Smooth muscle cell (in vitro differentiated cells): ENCODE measurements at regions not wholly inside any gene's neighbourhood (a gene's known extent, or its start where the extent isn't known, plus 50 kb on each side); places are given as distances from the start of the nearest gene placed in this dataset.

Experiments
- DNase-seq: peaks from one replicate; lab custom pipeline; 2025; ENCODE audit not compliant: unreplicated experiment; lab: John Stamatoyannopoulos, UW
- H2AFZ ChIP-seq: fragments of 200-600 bp; sonication (generic); 2 replicates; pipeline ENCODE4 v1.6.0; 2016; ENCODE audit warnings: antibody characterized with exemption, low read depth, mild to moderate bottlenecking
- H3F3A ChIP-seq: fragments of 200-600 bp; sonication (generic); 2 replicates; pipeline ENCODE4 v1.6.0; 2017; ENCODE audit warnings: antibody characterized with exemption, low read depth
- H3K27ac ChIP-seq: fragments of 200-600 bp; sonication (generic); 2 replicates; pipeline ENCODE4 v1.5.1; 2016; ENCODE audit warnings: low read depth, mild to moderate bottlenecking
- H3K27me3 ChIP-seq: fragments of 200-600 bp; sonication (generic); 2 replicates; pipeline ENCODE4 v1.6.1; 2016; ENCODE audit warnings: low read depth, mild to moderate bottlenecking
- H3K36me3 ChIP-seq: fragments of 200-600 bp; sonication (generic); 2 replicates; pipeline ENCODE4 v1.5.1; 2016; ENCODE audit warnings: low read depth
- H3K4me1 ChIP-seq: fragments of 200-600 bp; sonication (generic); 2 replicates; pipeline ENCODE4 v1.5.1; 2016; ENCODE audit warnings: low read depth
- H3K4me2 ChIP-seq: fragments of 200-600 bp; sonication (generic); 2 replicates; pipeline ENCODE4 v1.6.0; 2016; ENCODE audit warnings: mild to moderate bottlenecking
- H3K4me3 ChIP-seq: fragments of 200-600 bp; sonication (generic); 2 replicates; pipeline ENCODE4 v1.5.1; 2016; ENCODE audit warnings: mild to moderate bottlenecking
- H3K79me2 ChIP-seq: fragments of 200-600 bp; sonication (generic); 2 replicates; pipeline ENCODE4 v1.6.0; 2016; ENCODE audit warnings: low read depth, mild to moderate bottlenecking
- H3K9ac ChIP-seq: fragments of 200-600 bp; sonication (generic); 2 replicates; pipeline ENCODE4 v1.6.0; 2016; ENCODE audit warnings: low read depth
- H3K9me3 ChIP-seq: fragments of 200-600 bp; sonication (generic); replicated peaks from 2 replicates; pipeline ENCODE4 v1.5.1; 2016; ENCODE audit warnings: low read depth
- H4K20me1 ChIP-seq: fragments of 200-600 bp; sonication (generic); 2 replicates; pipeline ENCODE4 v1.6.0; 2016; ENCODE audit warnings: low read depth
- CTCF ChIP-seq: fragments of 200-600 bp; sonication (generic); IDR thresholded peaks from 2 replicates; pipeline ENCODE4 v1.5.1; 2017; ENCODE audit warnings: borderline replicate concordance, mild to moderate bottlenecking, antibody characterized with exemption; ENCODE audit not compliant: insufficient read depth, poor library complexity, severe bottlenecking
- WGBS: methylation state at CpG from one replicate; pipeline ENCODE4 v1.1.7; 2016; ENCODE audit warnings: low lambda C conversion rate; 5-methylcytosine and 5-hydroxymethylcytosine counted together

DNA sequence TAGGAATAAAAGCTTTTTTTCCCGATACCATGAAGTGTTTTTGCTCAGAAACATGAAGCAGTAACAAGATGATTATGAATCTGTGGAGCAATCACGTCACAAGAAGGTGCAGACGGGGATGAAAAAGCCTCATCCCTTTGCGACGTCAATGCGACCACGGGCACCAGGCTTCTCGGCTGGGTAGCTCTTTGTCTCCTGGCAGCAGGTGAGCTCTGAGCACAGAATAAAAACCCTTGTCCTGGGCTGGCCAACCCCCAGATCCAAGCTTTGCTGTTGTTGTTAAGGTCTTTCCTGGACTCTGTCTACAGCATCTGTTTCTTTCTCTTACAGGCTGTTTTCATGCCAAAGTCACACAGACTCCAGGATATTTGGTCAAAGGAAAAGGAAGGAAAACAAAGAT, 113.8 kb downstream of the ANKRD18B start:
- Histone ChIP-seq H2AFZ (no peak overlapping the region), H3K9ac (no peak overlapping the region), H3K4me3 (no peak overlapping the region), H3K4me1 (no peaks in the 10 kb centered on the region), H3K27me3 (peaks cover 44% of the 10 kb centered on the region), H4K20me1 (no peaks in the 10 kb centered on the region), H3K79me2 (no peaks in the 10 kb centered on the region), H3K4me2 (no peak overlapping the region), H3K27ac (no peak overlapping the region), H3F3A (no peaks in the 10 kb centered on the region), H3K36me3 (no peaks in the 10 kb centered on the region), H3K9me3 (no peaks in the 10 kb centered on the region)
- WGBS: 67% methylated on average over 8 of the region's 8 CpGs
- no peak for DNase-seq
- no peak for TF ChIP-seq CTCF

DNA sequence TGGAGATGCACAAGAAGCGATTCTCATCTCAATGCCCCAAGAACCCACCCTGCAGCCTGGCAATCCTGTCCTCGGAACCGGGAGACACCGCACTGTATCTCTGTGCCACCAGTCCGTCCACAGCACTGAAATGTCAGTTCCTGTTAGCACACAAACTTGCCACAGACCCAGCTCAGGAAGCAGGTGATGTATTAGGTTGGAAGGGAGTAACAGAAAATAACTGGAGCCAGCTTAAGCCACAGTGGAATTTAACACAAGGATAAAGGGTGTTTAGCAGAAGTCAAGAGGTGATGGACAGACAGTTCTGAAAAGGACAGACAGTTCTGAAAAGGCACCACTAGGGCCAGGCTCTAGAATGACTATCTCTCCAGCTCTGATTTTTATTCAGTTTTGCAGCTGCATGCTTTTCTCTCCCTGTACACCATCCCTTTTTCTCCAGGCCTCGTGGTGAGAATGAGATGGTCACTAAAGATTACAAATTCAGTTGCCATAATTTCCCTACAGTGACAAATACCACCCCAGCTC, 114.4 kb downstream of the ANKRD18B start:
- Histone ChIP-seq H3K4me3 (no peak overlapping the region), H3K9me3 (no peaks in the 10 kb centered on the region), H4K20me1 (no peaks in the 10 kb centered on the region), H3F3A (no peaks in the 10 kb centered on the region), H3K79me2 (no peaks in the 10 kb centered on the region), H3K36me3 (no peaks in the 10 kb centered on the region), H2AFZ (no peak overlapping the region), H3K4me2 (no peak overlapping the region), H3K9ac (no peak overlapping the region), H3K27ac (no peak overlapping the region), H3K27me3 (peaks cover 44% of the 10 kb centered on the region), H3K4me1 (no peaks in the 10 kb centered on the region)
- no peak for TF ChIP-seq CTCF
- DNase-seq: no peak
- 83% methylated on average over 6 of the region's 6 CpGs for WGBS

DNA sequence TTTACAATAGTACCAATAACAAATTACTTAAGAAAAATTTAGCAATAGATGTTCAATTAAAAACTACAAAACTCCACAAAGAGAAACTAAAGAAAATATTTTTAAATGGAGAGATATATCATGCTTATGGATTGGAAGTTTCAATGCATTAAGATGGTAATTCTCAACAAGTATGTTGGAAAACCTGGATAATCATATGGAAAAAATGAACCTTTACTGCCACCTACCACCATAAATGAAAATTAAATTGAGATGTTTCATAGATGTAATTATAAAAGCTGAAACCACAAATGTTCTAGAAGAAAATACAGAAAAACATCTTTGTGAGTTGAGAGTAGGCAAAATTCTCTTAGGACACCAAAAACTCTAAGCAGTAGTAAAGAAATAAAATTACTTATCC, 121.7 kb downstream of the ANKRD18B start:
- Histone ChIP-seq H3K4me2 (no peak overlapping the region), H3K79me2 (no peaks in the 10 kb centered on the region), H3K4me1 (no peaks in the 10 kb centered on the region), H3K4me3 (no peak overlapping the region), H3F3A (no peaks in the 10 kb centered on the region), H3K27me3 (no peaks in the 10 kb centered on the region), H2AFZ (no peak overlapping the region), H3K36me3 (no peaks in the 10 kb centered on the region), H3K9me3 (no peaks in the 10 kb centered on the region), H4K20me1 (no peaks in the 10 kb centered on the region), H3K27ac (no peak overlapping the region), H3K9ac (no peak overlapping the region)
- DNase-seq: no peak
- TF ChIP-seq CTCF: no peak

- Histone ChIP-seq H3K79me2 (no peaks in the 10 kb centered on the region), H3K9ac (no peak overlapping the region), H2AFZ (no peak overlapping the region), H4K20me1 (no peaks in the 10 kb centered on the region), H3K4me1 (no peaks in the 10 kb centered on the region), H3K27ac (no peak overlapping the region), H3K4me2 (no peak overlapping the region), H3K36me3 (no peaks in the 10 kb centered on the region), H3K4me3 (no peak overlapping the region), H3F3A (no peaks in the 10 kb centered on the region), H3K9me3 (no peaks in the 10 kb centered on the region), H3K27me3 (peaks cover 9% of the 10 kb centered on the region)
- DNase-seq: no peak
- no peak for TF ChIP-seq CTCF
These were observed 125.4 kb downstream of the ANKRD18B start for GRCh38 chr9:33649463-33649862.
